HCT116 (cell line): ENCODE measurements at regions not wholly inside any gene's neighbourhood (a gene's known extent, or its start where the extent isn't known, plus 50 kb on each side); places are given as distances from the start of the nearest gene placed in this dataset.

Source experiments
- ATAC-seq: fragments of 200-7000 bp; cut with Tn5 transposase; 2 replicates; pipeline ENCODE4 v1.9.1; 2020; ENCODE audit warnings: mild to moderate bottlenecking, moderate library complexity
- BruUV-seq: library from RNA; stranded (reverse); fragments of 400-500 nt; replicated peaks from 2 replicates; lab custom pipeline; 2021; lab: Mats Ljungman, UMichigan
- CTCF ChIA-PET: fragments of 300-600 bp; sonication (Branson Sonifier 250); formaldehyde crosslinking; loops from one replicate; lab custom pipeline; 2021; ENCODE audit warnings: antibody characterized with exemption; lab: Charles Lee
- POLR2A ChIA-PET: fragments of 300-600, 350-600 bp; sonication (Branson Sonifier 250); formaldehyde crosslinking; loops from one replicate; lab custom pipeline; 2021; ENCODE audit warnings: antibody characterized with exemption; lab: Charles Lee
- RAD21 ChIA-PET, 2 experiments: fragments of 300-600 bp; sonication (Branson Sonifier 250); formaldehyde crosslinking; loops; one replicate each; lab custom pipeline; 2023; ENCODE audit warnings: low total read pairs in 2 of 2; ENCODE audit not compliant: uncharacterized antibody in 2 of 2, unreplicated experiment in 2 of 2, low non-redundant PET in 1 of 2; lab: Charles Lee
- DNase-seq: peaks from one replicate; pipeline ENCODE4 v3.0.0-alpha.2; 2010; ENCODE audit warnings: low read depth, low spot score
- H2AFZ ChIP-seq: fragments of 200-600 bp; shearing (Covaris generic), sonication (generic); 2 replicates; pipeline ENCODE4 v1.6.1; 2017; ENCODE audit warnings: low read depth, mixed run types, mixed read lengths, antibody characterized with exemption, low read length; ENCODE audit not compliant: poor library complexity, severe bottlenecking
- H3K27ac ChIP-seq: 2 replicates; pipeline ENCODE4 v1.5.1; 2012; ENCODE audit warnings: low read depth, low read length
- H3K27me3 ChIP-seq: fragments of 200-600 bp; sonication (generic); 2 replicates; pipeline ENCODE4 v1.6.1; 2016; ENCODE audit warnings: mixed run types, low read length, mixed read lengths; ENCODE audit not compliant: insufficient read depth
- H3K36me3 ChIP-seq, 2 experiments: fragments of 200-500 bp in 1 of 2; fragments of 200-600 bp in 1 of 2; sonication (Bioruptor generic) in 1 of 2; sonication (generic) in 1 of 2; 2 replicates each; pipeline versions ENCODE4 v1.5.1 to v1.6.1; 2014 to 2016; ENCODE audit warnings: low read length in 2 of 2, inconsistent platforms in 1 of 2, mixed read lengths in 1 of 2, mixed run types in 1 of 2; ENCODE audit not compliant: insufficient read depth in 2 of 2, control insufficient read depth in 1 of 2
- H3K4me1 ChIP-seq, 2 experiments: fragments of 200-600 bp in 1 of 2; sonication (generic) in 1 of 2; 2 replicates each; pipeline versions ENCODE4 v1.5.1 to v1.6.1; 2012 to 2017; ENCODE audit warnings: low read length in 2 of 2, inconsistent platforms in 1 of 2, mild to moderate bottlenecking in 1 of 2, mixed read lengths in 1 of 2, mixed run types in 1 of 2, moderate library complexity in 1 of 2; ENCODE audit not compliant: insufficient read depth in 2 of 2, control insufficient read depth in 1 of 2
- H3K4me2 ChIP-seq: fragments of 200-600 bp; sonication (generic); 2 replicates; pipeline ENCODE4 v1.6.1; 2017; ENCODE audit warnings: mixed run types, low read length, mixed read lengths
- H3K4me3 ChIP-seq, 2 experiments: fragments of 200-600 bp in 1 of 2; sonication (generic) in 1 of 2; replicated peaks in 1 of 2; 2 replicates each; pipeline ENCODE4 v1.5.1; 2011 to 2016; ENCODE audit warnings: low read length in 2 of 2, control low read depth in 1 of 2, low read depth in 1 of 2, mild to moderate bottlenecking in 1 of 2, mixed read lengths in 1 of 2, mixed run types in 1 of 2
- H3K79me2 ChIP-seq: fragments of 200-600 bp; sonication (generic); 2 replicates; pipeline ENCODE4 v1.6.1; 2017; ENCODE audit warnings: mild to moderate bottlenecking, mixed run types, low read length, moderate library complexity, mixed read lengths; ENCODE audit not compliant: insufficient read depth
- H3K9ac ChIP-seq: fragments of 200-600 bp; sonication (generic); 2 replicates; pipeline ENCODE4 v1.6.1; 2016; ENCODE audit warnings: low read length, mixed read lengths
- H3K9me2 ChIP-seq: fragments of 200-600 bp; sonication (generic), shearing (Covaris generic); 2 replicates; pipeline ENCODE4 v1.6.1; 2017; ENCODE audit warnings: mixed run types, mild to moderate bottlenecking, moderate library complexity; ENCODE audit not compliant: insufficient read depth
- H3K9me3 ChIP-seq, 2 experiments: fragments of 200-500 bp in 1 of 2; fragments of 200-600 bp in 1 of 2; sonication (Bioruptor generic) in 1 of 2; sonication (generic) in 1 of 2; 2 replicates each; pipeline ENCODE4 v1.6.1; 2014 to 2017; ENCODE audit warnings: low read length in 2 of 2, mixed read lengths in 2 of 2, inconsistent platforms in 1 of 2, low read depth in 1 of 2, mild to moderate bottlenecking in 1 of 2, mixed run types in 1 of 2, moderate library complexity in 1 of 2; ENCODE audit not compliant: control insufficient read depth in 1 of 2, insufficient read depth in 1 of 2
- H4K20me1 ChIP-seq: fragments of 200-600 bp; sonication (generic), shearing (Covaris generic); 2 replicates; pipeline ENCODE4 v1.6.1; 2017; ENCODE audit warnings: mixed run types, mild to moderate bottlenecking, moderate library complexity; ENCODE audit not compliant: insufficient read depth
- CBX3 ChIP-seq: IDR thresholded peaks from 2 replicates; pipeline ENCODE4 v1.6.1; 2012; ENCODE audit warnings: low read depth
- CEBPB ChIP-seq: IDR thresholded peaks from 2 replicates; pipeline ENCODE4 v1.6.1; 2012; ENCODE audit warnings: low read depth
- ELF1 ChIP-seq: IDR thresholded peaks from 2 replicates; pipeline ENCODE4 v1.6.1; 2012; ENCODE audit warnings: low read depth, borderline replicate concordance
- EZH2phosphoT487 ChIP-seq: fragments of 200-600 bp; IDR thresholded peaks from 2 replicates; pipeline ENCODE4 v1.6.1; 2018; ENCODE audit warnings: antibody characterized with exemption, borderline replicate concordance
- SP1 ChIP-seq: IDR thresholded peaks from 2 replicates; pipeline ENCODE4 v1.6.1; 2012; ENCODE audit warnings: low read depth
- SRF ChIP-seq: IDR thresholded peaks from 2 replicates; pipeline ENCODE4 v1.6.1; 2012; ENCODE audit warnings: low read depth
- TCF7L2 ChIP-seq: IDR thresholded peaks from 2 replicates; pipeline ENCODE4 v1.7.0; 2011; ENCODE audit warnings: borderline replicate concordance, inconsistent platforms; ENCODE audit not compliant: insufficient read depth, insufficient read length; ENCODE audit errors: extremely low read depth
- ZFX ChIP-seq: fragments of 450-650 bp; IDR thresholded peaks from 2 replicates; pipeline ENCODE4 v1.6.1; 2017
- ZNF274 ChIP-seq: fragments of 200-500 bp; sonication (Bioruptor generic); IDR thresholded peaks from 2 replicates; pipeline ENCODE4 v1.6.1; 2014; ENCODE audit warnings: mild to moderate bottlenecking, low read depth, low read length, inconsistent platforms
- intact Hi-C: fragments of 100-400 bp; cut with micrococcal nuclease; formaldehyde crosslinking; loops from 2 replicates; pipeline ENCODE4 v1.10.0; 2022
- TF ChIP-seq, protein P1 (sequence below): IDR thresholded peaks from 2 replicates; pipeline ENCODE4 v1.6.1; 2012
- TF ChIP-seq, protein P2 (sequence below): IDR thresholded peaks from 2 replicates; pipeline ENCODE4 v1.6.1; 2012; ENCODE audit warnings: low read depth

DNA sequence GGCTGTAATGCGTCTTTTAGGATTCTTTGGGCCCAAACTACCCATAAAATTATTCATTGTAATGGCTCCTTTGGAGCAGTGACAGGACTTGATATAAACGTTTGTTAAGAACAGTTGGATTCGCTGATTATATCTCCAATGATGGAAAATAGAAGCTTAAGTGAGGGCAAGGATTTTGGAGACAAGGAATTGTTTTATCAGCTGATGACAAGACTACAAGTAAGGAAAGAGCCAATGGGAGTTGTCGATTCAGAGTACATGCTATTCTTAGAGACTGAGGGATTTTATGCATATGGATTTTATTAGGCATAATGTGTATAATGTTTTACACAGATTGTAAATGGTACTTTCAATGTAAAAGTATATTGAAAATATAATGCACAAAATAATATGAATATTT lies 425.5 kb upstream of the RIOK2 start:
- no peak overlapping the region for H3K4me2 ChIP-seq
- H3K27ac ChIP-seq = no peak overlapping the region
- TF ChIP-seq CBX3 = no peak
- TF ChIP-seq ZNF274 = no peak
- no peak for TF ChIP-seq SRF
- no peak for TF ChIP-seq CEBPB
- no peak for TF ChIP-seq SP1
- no peak for TF ChIP-seq ZFX
- TF ChIP-seq TCF7L2 = no peak
- no peak for TF ChIP-seq ELF1
- TF ChIP-seq, protein P1, sequence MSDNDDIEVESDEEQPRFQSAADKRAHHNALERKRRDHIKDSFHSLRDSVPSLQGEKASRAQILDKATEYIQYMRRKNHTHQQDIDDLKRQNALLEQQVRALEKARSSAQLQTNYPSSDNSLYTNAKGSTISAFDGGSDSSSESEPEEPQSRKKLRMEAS = no peak
- TF ChIP-seq, protein P2, sequence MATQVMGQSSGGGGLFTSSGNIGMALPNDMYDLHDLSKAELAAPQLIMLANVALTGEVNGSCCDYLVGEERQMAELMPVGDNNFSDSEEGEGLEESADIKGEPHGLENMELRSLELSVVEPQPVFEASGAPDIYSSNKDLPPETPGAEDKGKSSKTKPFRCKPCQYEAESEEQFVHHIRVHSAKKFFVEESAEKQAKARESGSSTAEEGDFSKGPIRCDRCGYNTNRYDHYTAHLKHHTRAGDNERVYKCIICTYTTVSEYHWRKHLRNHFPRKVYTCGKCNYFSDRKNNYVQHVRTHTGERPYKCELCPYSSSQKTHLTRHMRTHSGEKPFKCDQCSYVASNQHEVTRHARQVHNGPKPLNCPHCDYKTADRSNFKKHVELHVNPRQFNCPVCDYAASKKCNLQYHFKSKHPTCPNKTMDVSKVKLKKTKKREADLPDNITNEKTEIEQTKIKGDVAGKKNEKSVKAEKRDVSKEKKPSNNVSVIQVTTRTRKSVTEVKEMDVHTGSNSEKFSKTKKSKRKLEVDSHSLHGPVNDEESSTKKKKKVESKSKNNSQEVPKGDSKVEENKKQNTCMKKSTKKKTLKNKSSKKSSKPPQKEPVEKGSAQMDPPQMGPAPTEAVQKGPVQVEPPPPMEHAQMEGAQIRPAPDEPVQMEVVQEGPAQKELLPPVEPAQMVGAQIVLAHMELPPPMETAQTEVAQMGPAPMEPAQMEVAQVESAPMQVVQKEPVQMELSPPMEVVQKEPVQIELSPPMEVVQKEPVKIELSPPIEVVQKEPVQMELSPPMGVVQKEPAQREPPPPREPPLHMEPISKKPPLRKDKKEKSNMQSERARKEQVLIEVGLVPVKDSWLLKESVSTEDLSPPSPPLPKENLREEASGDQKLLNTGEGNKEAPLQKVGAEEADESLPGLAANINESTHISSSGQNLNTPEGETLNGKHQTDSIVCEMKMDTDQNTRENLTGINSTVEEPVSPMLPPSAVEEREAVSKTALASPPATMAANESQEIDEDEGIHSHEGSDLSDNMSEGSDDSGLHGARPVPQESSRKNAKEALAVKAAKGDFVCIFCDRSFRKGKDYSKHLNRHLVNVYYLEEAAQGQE = no peak
- no peak for TF ChIP-seq EZH2phosphoT487
- TF ChIP-seq, all 23 proteins: peak for 0
- Histone ChIP-seq H3K36me3 (no peaks in the 10 kb centered on the region), H3K4me1 (no peaks in the 10 kb centered on the region), H3K9me2 (no peaks in the 10 kb centered on the region), H3K27me3 (no peaks in the 10 kb centered on the region), H4K20me1 (no peaks in the 10 kb centered on the region), H3K9me3 (no peaks in the 10 kb centered on the region), H2AFZ (no peak overlapping the region), H3K9ac (no peak overlapping the region), H3K79me2 (no peaks in the 10 kb centered on the region), H3K4me3 (no peak overlapping the region)
- intact Hi-C loops = no loop called here
- DNase-seq = no peak
- RAD21 ChIA-PET = no interaction called here
- CTCF ChIA-PET = no interaction called here
- no TSS peak for BruUV-seq
- POLR2A ChIA-PET = no interaction called here
- ATAC-seq = no peak
